GM12878 (cell line): ENCODE measurements at regions not wholly inside any gene's neighbourhood (a gene's known extent, or its start where the extent isn't known, plus 50 kb on each side); places are given as distances from the start of the nearest gene placed in this dataset.

Source experiments
- BACH1 ChIP-seq: fragments of 450-650 bp; IDR thresholded peaks from 2 replicates; pipeline ENCODE4 v1.6.1; 2017; ENCODE audit warnings: mild to moderate bottlenecking, borderline replicate concordance
- BRCA1 ChIP-seq: IDR thresholded peaks from 2 replicates; pipeline ENCODE4 v1.6.1; 2011; ENCODE audit warnings: low read depth, low read length, improper control_type of control experiment
- EGR1 ChIP-seq, 2 experiments: IDR thresholded peaks; 1 replicate in 1 of 2; 2 replicates in 1 of 2; pipeline ENCODE4 v1.6.1; 2011 to 2012; ENCODE audit warnings: low read depth in 2 of 2, low read length in 2 of 2, borderline replicate concordance in 1 of 2, mild to moderate bottlenecking in 1 of 2, moderate library complexity in 1 of 2
- FOXK2 ChIP-seq: fragments of 450-650 bp; IDR thresholded peaks from 2 replicates; pipeline ENCODE4 v1.6.1; 2017; ENCODE audit warnings: mild to moderate bottlenecking, moderate library complexity
- HDGF ChIP-seq: fragments of 450-650 bp; IDR thresholded peaks from 2 replicates; pipeline ENCODE4 v1.6.1; 2016; ENCODE audit warnings: antibody characterized with exemption
- IRF4 ChIP-seq: IDR thresholded peaks from 2 replicates; pipeline ENCODE4 v1.6.1; 2011; ENCODE audit warnings: low read depth, low read length
- KAT2A ChIP-seq: conservative IDR thresholded peaks from 2 replicates; pipeline ENCODE4 v1.6.1; 2011; ENCODE audit warnings: low read depth, low read length; ENCODE audit not compliant: control insufficient read depth
- MYB ChIP-seq: fragments of 150-350 bp; IDR thresholded peaks from 2 replicates; pipeline ENCODE4 v1.6.1; 2014; ENCODE audit warnings: mild to moderate bottlenecking, low read depth, low read length, borderline replicate concordance
- NRF1 ChIP-seq: conservative IDR thresholded peaks from 2 replicates; pipeline ENCODE4 v1.6.1; 2011; ENCODE audit warnings: mild to moderate bottlenecking, low read depth, low read length, improper control_type of control experiment
- RAD21 ChIP-seq: IDR thresholded peaks from 2 replicates; pipeline ENCODE4 v1.6.1; 2011; ENCODE audit warnings: mild to moderate bottlenecking, low read depth, low read length, moderate library complexity; ENCODE audit not compliant: insufficient read depth
- RAD51 ChIP-seq: fragments of 450-650 bp; IDR thresholded peaks from 2 replicates; pipeline ENCODE4 v1.6.1; 2016; ENCODE audit warnings: moderate library complexity, mild to moderate bottlenecking, inconsistent platforms
- RBBP5 ChIP-seq: fragments of 200-600 bp; sonication (generic); conservative IDR thresholded peaks from 2 replicates; pipeline ENCODE4 v1.6.1; 2016
- SIX5 ChIP-seq: IDR thresholded peaks from 2 replicates; pipeline ENCODE4 v1.6.1; 2011; ENCODE audit warnings: mild to moderate bottlenecking, low read depth, low read length, moderate library complexity; ENCODE audit not compliant: severe bottlenecking
- STAT1 ChIP-seq: fragments of 450-650 bp; conservative IDR thresholded peaks from 2 replicates; pipeline ENCODE4 v1.6.1; 2014; ENCODE audit warnings: antibody characterized with exemption, mild to moderate bottlenecking
- TCF12 ChIP-seq: IDR thresholded peaks from 2 replicates; pipeline ENCODE4 v1.6.1; 2011; ENCODE audit warnings: low read depth, mild to moderate bottlenecking, low read length
- YY1 ChIP-seq: IDR thresholded peaks from 2 replicates; pipeline ENCODE4 v1.6.1; 2011; ENCODE audit warnings: low read depth, mild to moderate bottlenecking, low read length
- TF ChIP-seq, protein P1 (sequence below): fragments of 450-650 bp; IDR thresholded peaks from 2 replicates; pipeline ENCODE4 v1.6.1; 2016; ENCODE audit warnings: mild to moderate bottlenecking
- TF ChIP-seq, protein P2 (sequence below), 3 experiments: IDR thresholded peaks in 2 of 3; conservative IDR thresholded peaks in 1 of 3; 2 replicates each; pipeline ENCODE4 v1.5.1; 2011; ENCODE audit warnings: low read depth in 3 of 3, low read length in 3 of 3, mild to moderate bottlenecking in 3 of 3, control low read depth in 2 of 3, moderate library complexity in 2 of 3, inconsistent platforms in 1 of 3, mixed read lengths in 1 of 3; ENCODE audit not compliant: control insufficient read depth in 2 of 3, insufficient read depth in 1 of 3; ENCODE audit errors: extremely low read depth in 1 of 3
- TF ChIP-seq, protein P3 (sequence below): fragments of 450-650 bp; IDR thresholded peaks from 2 replicates; pipeline ENCODE4 v1.6.1; 2016; ENCODE audit warnings: mild to moderate bottlenecking
- TF ChIP-seq, protein P4 (sequence below): IDR thresholded peaks from 2 replicates; pipeline ENCODE4 v1.6.1; 2011; ENCODE audit warnings: mild to moderate bottlenecking, low read depth, low read length, moderate library complexity; ENCODE audit not compliant: insufficient replicate concordance
- TF ChIP-seq, protein P5 (sequence below): fragments of 450-650 bp; IDR thresholded peaks from 2 replicates; pipeline ENCODE4 v1.6.1; 2018; ENCODE audit warnings: mild to moderate bottlenecking, low read depth, moderate library complexity; ENCODE audit not compliant: partially characterized antibody

DNA sequence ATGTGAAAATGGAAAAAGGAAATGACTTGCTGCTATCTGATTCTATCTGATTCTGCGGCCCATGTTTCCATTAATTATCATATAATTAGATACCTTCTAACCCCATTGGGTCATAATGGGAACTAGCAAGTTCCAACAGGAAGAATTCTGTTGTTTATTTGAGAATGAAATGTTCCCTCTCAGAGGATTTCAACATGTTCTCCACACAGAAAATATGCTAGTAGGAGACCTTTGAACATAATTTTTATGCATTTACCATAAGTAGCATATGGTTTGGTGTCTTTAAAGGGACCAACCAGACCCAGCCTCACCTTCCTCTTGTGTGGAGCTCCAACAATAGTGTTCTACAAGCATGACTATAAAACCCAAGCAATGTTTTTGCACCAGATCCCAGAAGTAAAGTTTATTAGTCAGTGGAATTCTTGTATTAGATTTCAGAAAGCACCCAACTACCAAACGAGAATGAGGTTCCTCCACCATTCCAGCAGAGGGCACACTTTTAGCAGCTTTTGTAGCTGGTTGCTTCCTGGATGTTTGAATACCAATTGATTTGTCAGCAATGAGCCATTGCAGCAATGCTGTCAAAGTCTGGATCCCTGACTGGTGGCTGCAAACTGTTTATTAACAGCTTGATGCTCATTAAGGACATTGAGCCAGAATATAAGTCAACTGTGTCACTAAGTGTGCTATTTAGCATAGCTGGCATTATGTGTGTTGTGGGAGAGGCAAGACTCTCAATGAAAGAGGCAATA lies 143.6 kb upstream of the GJE1 start (continued):
- TF ChIP-seq BACH1 (no peak), FOXK2 (no peak), SIX5 (no peak), BRCA1 (no peak), NRF1 (no peak), RBBP5 (no peak), KAT2A (no peak), HDGF (no peak), MYB (no peak), RAD21 (peak; percentile 63), STAT1 (no peak), EGR1 (IDR thresholded peaks at IDR 0.05; ENCODE audit: borderline replicate concordance in 1 of 2, low read depth in 2 of 2, low read length in 2 of 2) (no peak), RAD51 (no peak), IRF4 (no peak), TCF12 (no peak), YY1 (0 out of 2 replicates have a peak, but pooled peaks have one; percentile 34)
- TF ChIP-seq, protein P1, sequence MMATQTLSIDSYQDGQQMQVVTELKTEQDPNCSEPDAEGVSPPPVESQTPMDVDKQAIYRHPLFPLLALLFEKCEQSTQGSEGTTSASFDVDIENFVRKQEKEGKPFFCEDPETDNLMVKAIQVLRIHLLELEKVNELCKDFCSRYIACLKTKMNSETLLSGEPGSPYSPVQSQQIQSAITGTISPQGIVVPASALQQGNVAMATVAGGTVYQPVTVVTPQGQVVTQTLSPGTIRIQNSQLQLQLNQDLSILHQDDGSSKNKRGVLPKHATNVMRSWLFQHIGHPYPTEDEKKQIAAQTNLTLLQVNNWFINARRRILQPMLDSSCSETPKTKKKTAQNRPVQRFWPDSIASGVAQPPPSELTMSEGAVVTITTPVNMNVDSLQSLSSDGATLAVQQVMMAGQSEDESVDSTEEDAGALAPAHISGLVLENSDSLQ, result no peak
- TF ChIP-seq, protein P2, sequence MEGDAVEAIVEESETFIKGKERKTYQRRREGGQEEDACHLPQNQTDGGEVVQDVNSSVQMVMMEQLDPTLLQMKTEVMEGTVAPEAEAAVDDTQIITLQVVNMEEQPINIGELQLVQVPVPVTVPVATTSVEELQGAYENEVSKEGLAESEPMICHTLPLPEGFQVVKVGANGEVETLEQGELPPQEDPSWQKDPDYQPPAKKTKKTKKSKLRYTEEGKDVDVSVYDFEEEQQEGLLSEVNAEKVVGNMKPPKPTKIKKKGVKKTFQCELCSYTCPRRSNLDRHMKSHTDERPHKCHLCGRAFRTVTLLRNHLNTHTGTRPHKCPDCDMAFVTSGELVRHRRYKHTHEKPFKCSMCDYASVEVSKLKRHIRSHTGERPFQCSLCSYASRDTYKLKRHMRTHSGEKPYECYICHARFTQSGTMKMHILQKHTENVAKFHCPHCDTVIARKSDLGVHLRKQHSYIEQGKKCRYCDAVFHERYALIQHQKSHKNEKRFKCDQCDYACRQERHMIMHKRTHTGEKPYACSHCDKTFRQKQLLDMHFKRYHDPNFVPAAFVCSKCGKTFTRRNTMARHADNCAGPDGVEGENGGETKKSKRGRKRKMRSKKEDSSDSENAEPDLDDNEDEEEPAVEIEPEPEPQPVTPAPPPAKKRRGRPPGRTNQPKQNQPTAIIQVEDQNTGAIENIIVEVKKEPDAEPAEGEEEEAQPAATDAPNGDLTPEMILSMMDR (IDR thresholded peaks at IDR 0.05 in 2 of 3, conservative IDR thresholded peaks at IDR 0.05 in 1 of 3; ENCODE audit: control insufficient read depth in 2 of 3, extremely low read depth in 1 of 3, insufficient read depth in 1 of 3, low read depth in 3 of 3, low read length in 3 of 3), result peak; percentile 61 to 69 (median 67)
- TF ChIP-seq, protein P3, sequence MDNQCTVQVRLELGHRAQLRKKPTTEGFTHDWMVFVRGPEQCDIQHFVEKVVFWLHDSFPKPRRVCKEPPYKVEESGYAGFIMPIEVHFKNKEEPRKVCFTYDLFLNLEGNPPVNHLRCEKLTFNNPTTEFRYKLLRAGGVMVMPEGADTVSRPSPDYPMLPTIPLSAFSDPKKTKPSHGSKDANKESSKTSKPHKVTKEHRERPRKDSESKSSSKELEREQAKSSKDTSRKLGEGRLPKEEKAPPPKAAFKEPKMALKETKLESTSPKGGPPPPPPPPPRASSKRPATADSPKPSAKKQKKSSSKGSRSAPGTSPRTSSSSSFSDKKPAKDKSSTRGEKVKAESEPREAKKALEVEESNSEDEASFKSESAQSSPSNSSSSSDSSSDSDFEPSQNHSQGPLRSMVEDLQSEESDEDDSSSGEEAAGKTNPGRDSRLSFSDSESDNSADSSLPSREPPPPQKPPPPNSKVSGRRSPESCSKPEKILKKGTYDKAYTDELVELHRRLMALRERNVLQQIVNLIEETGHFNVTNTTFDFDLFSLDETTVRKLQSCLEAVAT, result no peak
- TF ChIP-seq, protein P4, sequence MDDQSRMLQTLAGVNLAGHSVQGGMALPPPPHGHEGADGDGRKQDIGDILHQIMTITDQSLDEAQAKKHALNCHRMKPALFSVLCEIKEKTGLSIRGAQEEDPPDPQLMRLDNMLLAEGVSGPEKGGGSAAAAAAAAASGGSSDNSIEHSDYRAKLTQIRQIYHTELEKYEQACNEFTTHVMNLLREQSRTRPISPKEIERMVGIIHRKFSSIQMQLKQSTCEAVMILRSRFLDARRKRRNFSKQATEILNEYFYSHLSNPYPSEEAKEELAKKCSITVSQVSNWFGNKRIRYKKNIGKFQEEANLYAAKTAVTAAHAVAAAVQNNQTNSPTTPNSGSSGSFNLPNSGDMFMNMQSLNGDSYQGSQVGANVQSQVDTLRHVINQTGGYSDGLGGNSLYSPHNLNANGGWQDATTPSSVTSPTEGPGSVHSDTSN, result no peak
- TF ChIP-seq, protein P5, sequence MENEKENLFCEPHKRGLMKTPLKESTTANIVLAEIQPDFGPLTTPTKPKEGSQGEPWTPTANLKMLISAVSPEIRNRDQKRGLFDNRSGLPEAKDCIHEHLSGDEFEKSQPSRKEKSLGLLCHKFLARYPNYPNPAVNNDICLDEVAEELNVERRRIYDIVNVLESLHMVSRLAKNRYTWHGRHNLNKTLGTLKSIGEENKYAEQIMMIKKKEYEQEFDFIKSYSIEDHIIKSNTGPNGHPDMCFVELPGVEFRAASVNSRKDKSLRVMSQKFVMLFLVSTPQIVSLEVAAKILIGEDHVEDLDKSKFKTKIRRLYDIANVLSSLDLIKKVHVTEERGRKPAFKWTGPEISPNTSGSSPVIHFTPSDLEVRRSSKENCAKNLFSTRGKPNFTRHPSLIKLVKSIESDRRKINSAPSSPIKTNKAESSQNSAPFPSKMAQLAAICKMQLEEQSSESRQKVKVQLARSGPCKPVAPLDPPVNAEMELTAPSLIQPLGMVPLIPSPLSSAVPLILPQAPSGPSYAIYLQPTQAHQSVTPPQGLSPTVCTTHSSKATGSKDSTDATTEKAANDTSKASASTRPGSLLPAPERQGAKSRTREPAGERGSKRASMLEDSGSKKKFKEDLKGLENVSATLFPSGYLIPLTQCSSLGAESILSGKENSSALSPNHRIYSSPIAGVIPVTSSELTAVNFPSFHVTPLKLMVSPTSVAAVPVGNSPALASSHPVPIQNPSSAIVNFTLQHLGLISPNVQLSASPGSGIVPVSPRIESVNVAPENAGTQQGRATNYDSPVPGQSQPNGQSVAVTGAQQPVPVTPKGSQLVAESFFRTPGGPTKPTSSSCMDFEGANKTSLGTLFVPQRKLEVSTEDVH, result no peak
